Mesothelial cell of epicardium (in vitro differentiated cells): ENCODE measurements at regions not wholly inside any gene's neighbourhood (a gene's known extent, or its start where the extent isn't known, plus 50 kb on each side); places are given as distances from the start of the nearest gene placed in this dataset.

Experiments used
- DNase-seq, 2 experiments: peaks; one replicate each; pipeline ENCODE4 v3.0.0; 2021; ENCODE audit warnings: low spot score in 2 of 2; ENCODE audit not compliant: unreplicated experiment in 2 of 2
- H3K27ac Mint-ChIP-seq: 2 replicates; pipeline ENCODE4 v1.8.0; 2021; ENCODE audit warnings: mixed read lengths
- H3K27me3 Mint-ChIP-seq: 2 replicates; pipeline ENCODE4 v1.8.0; 2021; ENCODE audit warnings: low read depth, mixed read lengths
- H3K36me3 Mint-ChIP-seq: 2 replicates; pipeline ENCODE4 v1.8.0; 2021; ENCODE audit warnings: mixed read lengths
- H3K4me1 Mint-ChIP-seq: 2 replicates; pipeline ENCODE4 v1.8.0; 2021; ENCODE audit warnings: mixed read lengths
- H3K4me3 Mint-ChIP-seq: 2 replicates; pipeline ENCODE4 v1.8.0; 2021; ENCODE audit warnings: mild to moderate bottlenecking, moderate library complexity, mixed read lengths
- H3K9me3 Mint-ChIP-seq: 2 replicates; pipeline ENCODE4 v1.8.0; 2021; ENCODE audit warnings: mixed read lengths
- CTCF ChIP-seq: fragments of 200-600 bp; sonication (generic); IDR thresholded peaks from one replicate; pipeline ENCODE4 v1.5.0; 2021; ENCODE audit warnings: antibody characterized with exemption; ENCODE audit not compliant: unreplicated experiment

DNA sequence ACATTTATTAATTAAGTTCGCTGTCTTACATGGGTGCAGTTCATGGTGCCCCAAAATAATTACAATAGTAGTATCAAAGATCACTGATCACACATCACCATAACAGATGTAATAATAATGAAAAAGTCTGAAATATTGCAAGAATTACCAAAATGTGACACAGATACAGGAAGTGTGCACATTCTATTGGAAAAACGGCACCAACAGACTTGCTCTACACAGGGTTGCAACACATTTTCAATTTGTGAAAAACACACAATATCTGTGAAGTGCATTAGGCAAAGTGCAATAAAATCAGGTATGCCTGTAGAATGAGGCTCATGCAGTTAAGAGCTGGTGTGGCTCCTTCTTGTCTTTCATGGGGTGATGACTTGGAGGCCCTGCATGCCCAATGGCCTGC lies 265.8 kb downstream of the RPLP1 start:
- H3K9me3 Mint-ChIP-seq = no peaks in the 10 kb centered on the region
- no peak overlapping the region for H3K4me3 Mint-ChIP-seq
- no peak overlapping the region for H3K27ac Mint-ChIP-seq
- H3K27me3 Mint-ChIP-seq = peaks cover 44% of the 10 kb centered on the region
- no peak for TF ChIP-seq CTCF
- no peaks in the 10 kb centered on the region for H3K36me3 Mint-ChIP-seq
- no peak for DNase-seq
- H3K4me1 Mint-ChIP-seq = peaks cover 5% of the 10 kb centered on the region

DNA sequence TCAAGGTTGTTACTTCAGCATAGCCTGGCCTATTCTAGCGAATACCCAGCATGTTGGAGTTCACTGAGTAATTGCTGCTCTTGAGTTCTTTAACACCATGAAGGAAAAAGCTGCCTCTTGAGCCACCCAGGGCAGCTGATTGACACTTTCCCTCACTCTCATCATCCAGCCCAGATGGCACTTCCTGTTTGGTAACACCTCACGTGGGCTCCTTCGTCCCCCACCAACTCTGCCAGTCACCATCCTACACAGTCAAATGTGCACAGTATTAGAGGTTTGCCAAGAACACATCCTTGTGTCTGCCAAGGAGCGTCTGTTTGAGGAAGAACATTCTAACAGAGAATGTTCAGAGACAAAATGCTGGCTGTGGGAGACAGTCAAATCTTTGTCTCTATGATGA lies 266.3 kb downstream of the RPLP1 start:
- Mint-ChIP-seq H3K27ac (no peak overlapping the region), H3K27me3 (peaks cover 49% of the 10 kb centered on the region), H3K4me1 (peaks cover 5% of the 10 kb centered on the region), H3K4me3 (no peak overlapping the region), H3K36me3 (no peaks in the 10 kb centered on the region), H3K9me3 (no peaks in the 10 kb centered on the region)
- DNase-seq = no peak
- TF ChIP-seq CTCF = no peak

GRCh38 chr15:69719527-69720240 lies 267.1 kb downstream of the RPLP1 start:
- no peaks in the 10 kb centered on the region for H3K9me3 Mint-ChIP-seq
- no peak for DNase-seq
- H3K4me1 Mint-ChIP-seq = peaks cover 4% of the 10 kb centered on the region
- no peak overlapping the region for H3K4me3 Mint-ChIP-seq
- no peak for TF ChIP-seq CTCF
- H3K36me3 Mint-ChIP-seq = no peaks in the 10 kb centered on the region
- H3K27me3 Mint-ChIP-seq = peaks cover 54% of the 10 kb centered on the region
- no peak overlapping the region for H3K27ac Mint-ChIP-seq

- H3K27ac Mint-ChIP-seq = no peak overlapping the region
- H3K4me3 Mint-ChIP-seq = no peak overlapping the region
- H3K27me3 Mint-ChIP-seq = peaks cover 58% of the 10 kb centered on the region
- no peak for TF ChIP-seq CTCF
- H3K9me3 Mint-ChIP-seq = no peaks in the 10 kb centered on the region
- no peaks in the 10 kb centered on the region for H3K36me3 Mint-ChIP-seq
- H3K4me1 Mint-ChIP-seq = peaks cover 2% of the 10 kb centered on the region
- no peak for DNase-seq
These were observed 267.9 kb downstream of the RPLP1 start for GRCh38 chr15:69720536-69720935.

DNA sequence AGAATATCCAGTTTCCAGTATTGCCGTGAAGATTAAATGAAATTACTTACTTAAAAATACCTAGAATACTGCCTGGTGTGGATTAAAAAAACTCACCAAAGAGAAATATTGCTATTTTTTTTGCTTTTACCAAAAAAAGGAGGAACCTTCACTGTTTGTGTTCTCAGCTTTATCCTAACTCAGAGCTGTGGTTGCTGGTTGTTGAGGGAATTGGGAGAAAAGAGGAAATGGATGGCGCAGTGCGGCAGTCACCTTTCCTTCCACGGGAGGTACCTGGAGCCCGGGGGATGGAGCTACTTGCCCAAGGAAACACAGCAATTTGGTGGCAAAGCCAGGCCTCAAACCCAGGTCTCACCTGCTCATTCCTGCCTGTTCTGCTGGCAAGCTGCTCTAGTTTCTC lies 270.3 kb downstream of the RPLP1 start:
- Mint-ChIP-seq H3K36me3 (no peaks in the 10 kb centered on the region), H3K9me3 (no peaks in the 10 kb centered on the region), H3K27me3 (peaks cover 61% of the 10 kb centered on the region), H3K27ac (no peak overlapping the region), H3K4me3 (no peak overlapping the region), H3K4me1 (peaks cover 2% of the 10 kb centered on the region)
- no peak for TF ChIP-seq CTCF
- DNase-seq = no peak
